ENCODE measurements at regions not wholly inside any gene's neighbourhood (a gene's known extent, or its start where the extent isn't known, plus 50 kb on each side); places are given as distances from the start of the nearest gene placed in this dataset.

GRCh38 chr10:83225781-83226180 is 913.5 kb upstream of the GHITM start:
- H3K4me3 ChIP-seq (ENCODE audit: low read length), result no peak overlapping the region
- TF ChIP-seq, protein P1, sequence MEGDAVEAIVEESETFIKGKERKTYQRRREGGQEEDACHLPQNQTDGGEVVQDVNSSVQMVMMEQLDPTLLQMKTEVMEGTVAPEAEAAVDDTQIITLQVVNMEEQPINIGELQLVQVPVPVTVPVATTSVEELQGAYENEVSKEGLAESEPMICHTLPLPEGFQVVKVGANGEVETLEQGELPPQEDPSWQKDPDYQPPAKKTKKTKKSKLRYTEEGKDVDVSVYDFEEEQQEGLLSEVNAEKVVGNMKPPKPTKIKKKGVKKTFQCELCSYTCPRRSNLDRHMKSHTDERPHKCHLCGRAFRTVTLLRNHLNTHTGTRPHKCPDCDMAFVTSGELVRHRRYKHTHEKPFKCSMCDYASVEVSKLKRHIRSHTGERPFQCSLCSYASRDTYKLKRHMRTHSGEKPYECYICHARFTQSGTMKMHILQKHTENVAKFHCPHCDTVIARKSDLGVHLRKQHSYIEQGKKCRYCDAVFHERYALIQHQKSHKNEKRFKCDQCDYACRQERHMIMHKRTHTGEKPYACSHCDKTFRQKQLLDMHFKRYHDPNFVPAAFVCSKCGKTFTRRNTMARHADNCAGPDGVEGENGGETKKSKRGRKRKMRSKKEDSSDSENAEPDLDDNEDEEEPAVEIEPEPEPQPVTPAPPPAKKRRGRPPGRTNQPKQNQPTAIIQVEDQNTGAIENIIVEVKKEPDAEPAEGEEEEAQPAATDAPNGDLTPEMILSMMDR (IDR thresholded peaks at IDR 0.05; ENCODE audit: low read depth, low read length), result no peak
- no peak for TF ChIP-seq EZH2phosphoT487 (IDR thresholded peaks at IDR 0.05; ENCODE audit: low read depth)

DNA sequence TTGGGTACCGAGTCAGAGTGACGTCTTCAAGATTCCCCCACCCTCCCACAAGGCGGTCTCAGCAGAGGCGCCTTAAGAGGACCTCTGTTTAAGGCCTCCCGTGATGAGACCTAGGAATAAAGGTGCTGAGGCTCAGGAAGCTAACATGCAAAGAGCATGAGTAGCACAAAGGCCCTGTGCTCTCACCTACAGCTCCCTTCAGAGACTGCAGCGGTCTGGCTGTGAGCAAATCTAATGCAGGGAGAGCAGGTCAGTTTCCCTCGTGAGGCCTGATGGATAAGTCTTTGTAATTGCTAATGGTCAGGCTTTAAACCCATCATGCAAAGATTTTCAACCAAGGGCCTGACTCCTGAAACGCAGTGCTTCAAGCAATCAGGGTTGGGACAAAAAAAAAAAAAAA is 909.3 kb upstream of the GHITM start:
- Histone ChIP-seq H3K4me3 (ENCODE audit: low read length) (no peak overlapping the region), H4K20me1 (ENCODE audit: insufficient read depth, low read length) (no peaks in the 10 kb centered on the region), H2AFZ (ENCODE audit: low read depth, low read length) (no peak overlapping the region), H3K4me2 (ENCODE audit: low read length) (no peak overlapping the region), H3K4me1 (ENCODE audit: low read length) (no peaks in the 10 kb centered on the region), H3K36me3 (replicated peaks; ENCODE audit: low read depth, low read length) (no peaks in the 10 kb centered on the region), H3K9ac (ENCODE audit: low read length) (no peak overlapping the region), H3K9me3 (ENCODE audit: insufficient read depth, low read length) (no peaks in the 10 kb centered on the region), H3K27me3 (ENCODE audit: low read depth, low read length) (no peaks in the 10 kb centered on the region), H3K79me2 (ENCODE audit: low read length) (no peaks in the 10 kb centered on the region), H3K27ac (ENCODE audit: low read length) (no peak overlapping the region)
- no peak for TF ChIP-seq EZH2phosphoT487 (IDR thresholded peaks at IDR 0.05; ENCODE audit: low read depth)
- TF ChIP-seq, protein P1 (IDR thresholded peaks at IDR 0.05; ENCODE audit: low read depth, low read length), result no peak

More at GRCh38 chr10:83225781-83226180, 913.5 kb upstream of the GHITM start:
- Histone ChIP-seq H3K4me2 (ENCODE audit: low read length) (no peak overlapping the region), H3K9me3 (ENCODE audit: insufficient read depth, low read length) (no peaks in the 10 kb centered on the region), H3K4me1 (ENCODE audit: low read length) (no peaks in the 10 kb centered on the region), H3K27me3 (ENCODE audit: low read depth, low read length) (no peaks in the 10 kb centered on the region), H3K9ac (ENCODE audit: low read length) (no peak overlapping the region), H3K79me2 (ENCODE audit: low read length) (no peaks in the 10 kb centered on the region), H2AFZ (ENCODE audit: low read depth, low read length) (no peak overlapping the region), H4K20me1 (ENCODE audit: insufficient read depth, low read length) (no peaks in the 10 kb centered on the region), H3K27ac (ENCODE audit: low read length) (no peak overlapping the region), H3K36me3 (replicated peaks; ENCODE audit: low read depth, low read length) (no peaks in the 10 kb centered on the region)

DNA sequence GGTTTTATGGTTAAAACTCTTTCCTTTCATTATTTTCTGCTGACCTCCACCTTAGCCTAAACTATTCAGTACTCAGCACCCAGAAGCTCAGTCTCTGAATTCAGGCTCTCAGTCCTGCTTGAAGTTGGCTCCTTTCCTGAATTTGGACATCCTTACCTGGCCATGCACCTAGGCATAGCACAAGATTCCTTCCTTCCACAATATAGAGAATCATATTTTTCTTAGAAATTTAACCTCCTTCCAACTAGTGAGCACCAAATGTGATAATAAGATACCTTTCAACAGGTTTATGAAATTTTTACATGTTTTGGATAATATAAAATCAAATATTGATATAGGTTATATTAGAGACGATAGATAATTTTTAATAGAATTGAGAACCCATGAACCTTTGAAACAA is 905.6 kb upstream of the GHITM start:
- Histone ChIP-seq H3K36me3 (replicated peaks; ENCODE audit: low read depth, low read length) (no peaks in the 10 kb centered on the region), H3K27me3 (ENCODE audit: low read depth, low read length) (no peaks in the 10 kb centered on the region), H3K9ac (ENCODE audit: low read length) (no peak overlapping the region), H3K79me2 (ENCODE audit: low read length) (no peaks in the 10 kb centered on the region), H3K4me1 (ENCODE audit: low read length) (no peaks in the 10 kb centered on the region), H3K9me3 (ENCODE audit: insufficient read depth, low read length) (no peaks in the 10 kb centered on the region), H3K4me2 (ENCODE audit: low read length) (no peak overlapping the region), H3K4me3 (ENCODE audit: low read length) (no peak overlapping the region), H3K27ac (ENCODE audit: low read length) (no peak overlapping the region), H2AFZ (ENCODE audit: low read depth, low read length) (no peak overlapping the region), H4K20me1 (ENCODE audit: insufficient read depth, low read length) (no peaks in the 10 kb centered on the region)
- TF ChIP-seq, protein P1 (IDR thresholded peaks at IDR 0.05; ENCODE audit: low read depth, low read length), result no peak
- no peak for TF ChIP-seq EZH2phosphoT487 (IDR thresholded peaks at IDR 0.05; ENCODE audit: low read depth)

DNA sequence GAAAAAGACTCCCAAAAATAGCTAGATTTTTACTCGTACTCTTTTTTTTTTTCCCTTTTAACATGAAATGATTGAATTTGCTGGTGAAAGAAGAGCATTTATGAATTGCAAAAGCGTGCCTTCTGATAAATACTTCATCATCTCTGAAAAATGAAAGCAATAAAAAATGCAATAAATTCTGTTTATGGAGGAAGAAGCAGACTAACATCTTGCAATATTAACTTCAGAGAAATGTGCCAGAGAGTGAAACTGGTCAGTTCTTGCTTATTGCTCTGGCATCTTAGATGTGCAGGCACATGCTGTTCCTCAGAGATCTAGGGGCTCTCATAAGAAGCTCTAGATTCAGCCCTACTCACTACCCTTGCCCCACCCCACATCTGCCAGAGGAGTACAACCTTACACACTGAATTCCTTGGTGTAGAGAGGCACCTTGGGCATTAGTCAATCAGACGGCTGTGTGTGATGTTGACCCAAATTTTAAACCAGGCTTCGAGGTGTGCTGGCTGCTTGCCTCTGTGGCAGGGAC is 891.1 kb upstream of the GHITM start:
- TF ChIP-seq, protein P1 (IDR thresholded peaks at IDR 0.05; ENCODE audit: low read depth, low read length), result no peak
- TF ChIP-seq EZH2phosphoT487 (IDR thresholded peaks at IDR 0.05; ENCODE audit: low read depth), result no peak
- Histone ChIP-seq H3K4me3 (ENCODE audit: low read length) (no peak overlapping the region), H3K4me2 (ENCODE audit: low read length) (no peak overlapping the region), H3K4me1 (ENCODE audit: low read length) (no peaks in the 10 kb centered on the region), H3K79me2 (ENCODE audit: low read length) (no peaks in the 10 kb centered on the region), H3K36me3 (replicated peaks; ENCODE audit: low read depth, low read length) (no peaks in the 10 kb centered on the region), H3K9ac (ENCODE audit: low read length) (no peak overlapping the region), H3K27ac (ENCODE audit: low read length) (no peak overlapping the region), H3K27me3 (ENCODE audit: low read depth, low read length) (no peaks in the 10 kb centered on the region), H2AFZ (ENCODE audit: low read depth, low read length) (no peak overlapping the region), H4K20me1 (ENCODE audit: insufficient read depth, low read length) (no peaks in the 10 kb centered on the region), H3K9me3 (ENCODE audit: insufficient read depth, low read length) (no peaks in the 10 kb centered on the region)
